GM12878 (cell line): ENCODE measurements at regions not wholly inside any gene's neighbourhood (a gene's known extent, or its start where the extent isn't known, plus 50 kb on each side); places are given as distances from the start of the nearest gene placed in this dataset.

Experiments
- ATAC-seq: fragments of 200-7000 bp; cut with Tn5 transposase; 3 replicates; pipeline ENCODE4 v1.9.1; 2020; ENCODE audit warnings: mild to moderate bottlenecking, moderate library complexity
- BruUV-seq: library from RNA; stranded (reverse); fragments of 400-500 nt; replicated peaks from 2 replicates; lab custom pipeline; 2021; lab: Mats Ljungman, UMichigan
- CTCF ChIA-PET: fragments of 300-600 bp; sonication (Branson Sonifier 250); formaldehyde crosslinking; extraction: SDS; loops from one replicate; lab custom pipeline; 2021; ENCODE audit warnings: inconsistent platforms; lab: Yijun Ruan, JAX
- POLR2A ChIA-PET: fragments of 350-600 bp; formaldehyde crosslinking; extraction: SDS; loops from one replicate; lab custom pipeline; 2021; ENCODE audit warnings: inconsistent platforms; lab: Charles Lee
- RAD21 ChIA-PET: fragments of 300-600 bp; sonication (Branson Sonifier 250); formaldehyde crosslinking; loops from one replicate; lab custom pipeline; 2023; ENCODE audit warnings: antibody characterized with exemption; ENCODE audit not compliant: unreplicated experiment; lab: Charles Lee
- SMC1A ChIA-PET: fragments of 300-600 bp; sonication (Branson Sonifier 250); formaldehyde crosslinking; loops from one replicate; lab custom pipeline; 2023; ENCODE audit not compliant: unreplicated experiment, uncharacterized antibody; lab: Charles Lee
- DNase-seq: peaks from one replicate; pipeline ENCODE4 v3.0.0-alpha.2; 2011; ENCODE audit warnings: low read depth, low spot score
- FAIRE-seq: peaks from 3 replicates; lab custom pipeline; 2011; peaks lifted over from hg19 to GRCh38; lab: Jason Lieb, UNC
- H2AFZ ChIP-seq: 2 replicates; pipeline ENCODE4 v1.6.0; 2011; ENCODE audit warnings: low read depth, low read length, control low read depth; ENCODE audit not compliant: control insufficient read depth
- H3K27ac ChIP-seq: 2 replicates; pipeline ENCODE4 v1.5.1; 2011; ENCODE audit warnings: control low read depth; ENCODE audit not compliant: control insufficient read depth, insufficient read depth
- H3K27me3 ChIP-seq, 2 experiments: replicated peaks in 1 of 2; 2 replicates each; pipeline versions ENCODE4 v1.6.0 to v1.6.1; 2011; ENCODE audit warnings: low read length in 1 of 2; ENCODE audit not compliant: control insufficient read depth in 2 of 2, insufficient read depth in 2 of 2
- H3K36me3 ChIP-seq, 2 experiments: 2 replicates each; pipeline ENCODE4 v1.5.1; 2011; ENCODE audit warnings: low read length in 1 of 2; ENCODE audit not compliant: control insufficient read depth in 2 of 2, insufficient read depth in 2 of 2
- H3K4me1 ChIP-seq: 2 replicates; pipeline ENCODE4 v1.6.1; 2011; ENCODE audit warnings: mild to moderate bottlenecking, low read length, moderate library complexity, mixed read lengths; ENCODE audit not compliant: control insufficient read depth, insufficient read depth
- H3K4me2 ChIP-seq: 2 replicates; pipeline ENCODE4 v1.6.0; 2011; ENCODE audit warnings: control low read depth; ENCODE audit not compliant: control insufficient read depth, insufficient read depth
- H3K4me3 ChIP-seq: fragments of 200-600 bp; sonication (generic); 2 replicates; pipeline ENCODE4 v1.5.1; 2016
- H3K79me2 ChIP-seq: 2 replicates; pipeline ENCODE4 v1.6.0; 2011; ENCODE audit warnings: low read length; ENCODE audit not compliant: control insufficient read depth, insufficient read depth
- H3K9ac ChIP-seq: 2 replicates; pipeline ENCODE4 v1.8.0; 2011; ENCODE audit warnings: low read length, control low read depth, mixed read lengths; ENCODE audit not compliant: control insufficient read depth, insufficient read depth
- H3K9me3 ChIP-seq: replicated peaks from 3 replicates; pipeline ENCODE4 v1.5.1; 2011; ENCODE audit warnings: mild to moderate bottlenecking, low read length; ENCODE audit not compliant: control insufficient read depth, insufficient read depth
- H4K20me1 ChIP-seq: 2 replicates; pipeline ENCODE4 v1.6.0; 2011; ENCODE audit not compliant: control insufficient read depth, insufficient read depth
- CHD2 ChIP-seq: IDR thresholded peaks from 2 replicates; pipeline ENCODE4 v1.6.1; 2011; ENCODE audit warnings: low read depth, low read length, improper control_type of control experiment, borderline replicate concordance
- EED ChIP-seq: sonication (generic); IDR thresholded peaks from 2 replicates; pipeline ENCODE4 v1.6.1; 2016; ENCODE audit warnings: antibody characterized with exemption, low read depth
- FOS ChIP-seq: IDR thresholded peaks from 3 replicates; pipeline ENCODE4 v1.6.1; 2011; ENCODE audit warnings: borderline replicate concordance; ENCODE audit not compliant: insufficient read length; ENCODE audit errors: extremely low read depth
- FOXM1 ChIP-seq: IDR thresholded peaks from 2 replicates; pipeline ENCODE4 v1.6.1; 2012; ENCODE audit warnings: low read depth, mild to moderate bottlenecking, inconsistent platforms, low read length, moderate library complexity
- JUND ChIP-seq: IDR thresholded peaks from 2 replicates; pipeline ENCODE4 v1.6.1; 2012; ENCODE audit warnings: low read depth, mild to moderate bottlenecking, low read length, improper control_type of control experiment, moderate library complexity
- KDM1A ChIP-seq: fragments of 200-600 bp; sonication (generic); IDR thresholded peaks from 2 replicates; pipeline ENCODE4 v1.6.1; 2016; ENCODE audit warnings: borderline replicate concordance
- MEF2B ChIP-seq: fragments of 450-650 bp; IDR thresholded peaks from 2 replicates; pipeline ENCODE4 v1.6.1; 2018; ENCODE audit warnings: mild to moderate bottlenecking, moderate library complexity; ENCODE audit not compliant: partially characterized antibody, poor library complexity, severe bottlenecking
- NFXL1 ChIP-seq: fragments of 450-650 bp; IDR thresholded peaks from 2 replicates; pipeline ENCODE4 v1.6.1; 2017; ENCODE audit warnings: antibody characterized with exemption, mild to moderate bottlenecking, borderline replicate concordance
- RAD51 ChIP-seq: fragments of 450-650 bp; IDR thresholded peaks from 2 replicates; pipeline ENCODE4 v1.6.1; 2016; ENCODE audit warnings: moderate library complexity, mild to moderate bottlenecking, inconsistent platforms
- RCOR1 ChIP-seq: conservative IDR thresholded peaks from 2 replicates; pipeline ENCODE4 v1.6.1; 2012; ENCODE audit warnings: low read depth, low read length, improper control_type of control experiment
- ZBED1 ChIP-seq: IDR thresholded peaks from 2 replicates; pipeline ENCODE4 v1.6.1; 2016; ENCODE audit warnings: borderline replicate concordance
- ZNF24 ChIP-seq: fragments of 450-650 bp; IDR thresholded peaks from 2 replicates; pipeline ENCODE4 v1.6.1; 2017; ENCODE audit warnings: antibody characterized with exemption, mild to moderate bottlenecking
- ZNF274 ChIP-seq: IDR thresholded peaks from one replicate; pipeline ENCODE4 v1.8.0; 2011; ENCODE audit not compliant: insufficient read length, insufficient read depth
- ZSCAN29 ChIP-seq: fragments of 450-650 bp; IDR thresholded peaks from 2 replicates; pipeline ENCODE4 v1.6.1; 2017; ENCODE audit warnings: mild to moderate bottlenecking, moderate library complexity
- WGBS: methylation state at CpG from one replicate; pipeline ENCODE4 v1.1.6; 2016; ENCODE audit warnings: low lambda C conversion rate; ENCODE audit not compliant: insufficient replicate concordance, insufficient coverage; ENCODE audit errors: missing lambda C conversion rate; 5-methylcytosine and 5-hydroxymethylcytosine counted together
- in situ Hi-C: fragments of 300-500 bp; cut with MboI; formaldehyde crosslinking; loops from 9 replicates; pipeline ENCODE4 v1.14.3; 2018; ENCODE audit warnings: mixed read lengths
- intact Hi-C: fragments of 100-400 bp; cut with micrococcal nuclease; formaldehyde crosslinking; loops from one replicate; pipeline ENCODE4 v1.14.2; 2022; ENCODE audit not compliant: unreplicated experiment
- TF ChIP-seq, protein P1 (sequence below): fragments of 450-650 bp; IDR thresholded peaks from 2 replicates; pipeline ENCODE4 v1.6.1; 2016; ENCODE audit warnings: mild to moderate bottlenecking
- TF ChIP-seq, protein P2 (sequence below): fragments of 450-650 bp; IDR thresholded peaks from 2 replicates; pipeline ENCODE4 v1.6.1; 2016; ENCODE audit warnings: mild to moderate bottlenecking

DNA sequence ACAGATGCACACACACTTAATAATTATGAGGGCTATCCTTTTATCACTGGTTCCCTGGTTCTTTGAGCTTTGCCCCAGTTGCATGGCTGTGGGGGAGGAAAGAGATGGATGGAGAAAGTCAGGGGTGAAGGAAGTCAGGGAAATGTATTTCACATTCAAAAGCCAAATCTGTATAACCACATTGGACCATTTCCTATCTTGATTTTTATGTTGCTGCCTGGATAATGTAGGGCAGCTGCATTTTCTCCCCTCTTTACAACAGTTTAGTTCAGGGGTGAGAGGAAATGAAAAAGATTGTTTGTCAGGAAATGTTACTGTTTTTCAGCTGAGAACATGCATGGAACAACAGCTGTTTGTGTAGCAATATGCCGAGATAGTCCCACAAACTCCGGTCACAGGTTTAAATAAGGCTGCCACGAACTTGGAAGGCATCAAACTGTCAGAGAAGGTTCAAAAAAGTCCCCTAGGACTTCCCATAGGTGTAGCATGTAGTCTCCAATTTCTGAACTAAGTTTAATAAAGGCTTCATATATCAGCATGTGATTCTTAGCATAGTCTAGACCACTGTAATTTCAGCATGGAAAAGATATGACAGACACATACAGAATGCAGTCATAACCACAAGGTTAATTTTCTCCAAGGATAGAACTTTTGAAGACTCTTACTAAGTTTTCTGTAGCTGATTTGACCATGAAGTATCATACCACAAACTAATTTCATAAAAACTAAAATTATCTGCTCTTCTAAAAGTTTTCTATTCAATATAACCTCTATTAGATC lies 82.1 kb upstream of the COL21A1 start:
- no TSS peak for BruUV-seq
- ChIA-PET RAD21 (no interaction called here), CTCF (interaction anchor here (1.9 kb wide), 1 partner anchor 15 kb away, joined by 9 read pairs; no protein-coding TSS in a partner anchor), SMC1A (no interaction called here), POLR2A (no interaction called here)
- Histone ChIP-seq H3K4me3 (no peak overlapping the region), H2AFZ (no peak overlapping the region), H3K4me2 (no peak overlapping the region), H4K20me1 (no peaks in the 10 kb centered on the region), H3K9ac (no peak overlapping the region), H3K36me3 (no peaks in the 10 kb centered on the region), H3K4me1 (no peaks in the 10 kb centered on the region), H3K27me3 (no peaks in the 10 kb centered on the region), H3K9me3 (no peaks in the 10 kb centered on the region), H3K79me2 (no peaks in the 10 kb centered on the region), H3K27ac (no peak overlapping the region)
- no peak for DNase-seq
- WGBS, result 0% methylated on average over 3 of the region's 3 CpGs
- peak; percentile 41 for FAIRE-seq
- TF ChIP-seq RCOR1, result no peak
- no peak for TF ChIP-seq NFXL1
- no peak for TF ChIP-seq EED
- no peak for TF ChIP-seq ZNF274
- no peak for TF ChIP-seq MEF2B
- TF ChIP-seq KDM1A, result no peak
- TF ChIP-seq JUND, result no peak
- TF ChIP-seq FOS, result no peak
- no peak for TF ChIP-seq ZBED1
- TF ChIP-seq CHD2, result no peak
- no peak for TF ChIP-seq ZNF24
- no peak for TF ChIP-seq RAD51
- TF ChIP-seq, protein P1, sequence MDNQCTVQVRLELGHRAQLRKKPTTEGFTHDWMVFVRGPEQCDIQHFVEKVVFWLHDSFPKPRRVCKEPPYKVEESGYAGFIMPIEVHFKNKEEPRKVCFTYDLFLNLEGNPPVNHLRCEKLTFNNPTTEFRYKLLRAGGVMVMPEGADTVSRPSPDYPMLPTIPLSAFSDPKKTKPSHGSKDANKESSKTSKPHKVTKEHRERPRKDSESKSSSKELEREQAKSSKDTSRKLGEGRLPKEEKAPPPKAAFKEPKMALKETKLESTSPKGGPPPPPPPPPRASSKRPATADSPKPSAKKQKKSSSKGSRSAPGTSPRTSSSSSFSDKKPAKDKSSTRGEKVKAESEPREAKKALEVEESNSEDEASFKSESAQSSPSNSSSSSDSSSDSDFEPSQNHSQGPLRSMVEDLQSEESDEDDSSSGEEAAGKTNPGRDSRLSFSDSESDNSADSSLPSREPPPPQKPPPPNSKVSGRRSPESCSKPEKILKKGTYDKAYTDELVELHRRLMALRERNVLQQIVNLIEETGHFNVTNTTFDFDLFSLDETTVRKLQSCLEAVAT, result no peak
- TF ChIP-seq, protein P2, sequence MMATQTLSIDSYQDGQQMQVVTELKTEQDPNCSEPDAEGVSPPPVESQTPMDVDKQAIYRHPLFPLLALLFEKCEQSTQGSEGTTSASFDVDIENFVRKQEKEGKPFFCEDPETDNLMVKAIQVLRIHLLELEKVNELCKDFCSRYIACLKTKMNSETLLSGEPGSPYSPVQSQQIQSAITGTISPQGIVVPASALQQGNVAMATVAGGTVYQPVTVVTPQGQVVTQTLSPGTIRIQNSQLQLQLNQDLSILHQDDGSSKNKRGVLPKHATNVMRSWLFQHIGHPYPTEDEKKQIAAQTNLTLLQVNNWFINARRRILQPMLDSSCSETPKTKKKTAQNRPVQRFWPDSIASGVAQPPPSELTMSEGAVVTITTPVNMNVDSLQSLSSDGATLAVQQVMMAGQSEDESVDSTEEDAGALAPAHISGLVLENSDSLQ, result no peak
- TF ChIP-seq ZSCAN29, result no peak
- TF ChIP-seq FOXM1, result no peak
- ATAC-seq, result 0 out of 3 replicates have a peak, but pooled peaks have one; percentile 25
- intact Hi-C loops (no loop called here), in situ Hi-C loops (no loop called here)
